ENCODE measurements at regions not wholly inside any gene's neighbourhood (a gene's known extent, or its start where the extent isn't known, plus 50 kb on each side); places are given as distances from the start of the nearest gene placed in this dataset.
"Not testable (repeated sequence)": the region's sequence is repeated elsewhere in the genome, so short reads cannot be mapped to it uniquely, and the experiment has no call there.

GRCh38 chrY:7806592-7807515 lies 895.3 kb upstream of the AMELY start:
- DNase-seq (ENCODE audit: low spot score): no peak

GRCh38 chrY:7805624-7806023 lies 894.1 kb upstream of the AMELY start:
- DNase-seq (ENCODE audit: low spot score): no peak

- DNase-seq (ENCODE audit: low spot score): no peak
These were observed 892.2 kb upstream of the AMELY start for GRCh38 chrY:7803737-7804136.

GRCh38 chrY:7796128-7796527 lies 884.6 kb upstream of the AMELY start:
- DNase-seq (ENCODE audit: low spot score): no peak

GRCh38 chrY:7794441-7794840 lies 882.9 kb upstream of the AMELY start:
- no peak for DNase-seq (ENCODE audit: low spot score)

- no peak for DNase-seq (ENCODE audit: low spot score)
These were observed 882.4 kb upstream of the AMELY start for GRCh38 chrY:7793989-7794388.

GRCh38 chrY:7792431-7792830 lies 880.9 kb upstream of the AMELY start:
- no peak for DNase-seq (ENCODE audit: low spot score)

GRCh38 chrY:7781501-7781900 lies 869.9 kb upstream of the AMELY start:
- no peak for DNase-seq (ENCODE audit: low spot score)

- DNase-seq (ENCODE audit: low spot score): not testable (repeated sequence)
These were observed 863.9 kb upstream of the AMELY start for GRCh38 chrY:7775436-7775835.

GRCh38 chrY:7771771-7772170 lies 860.2 kb upstream of the AMELY start:
- DNase-seq (ENCODE audit: low spot score): no peak

GRCh38 chrY:7769790-7770375 lies 858.3 kb upstream of the AMELY start:
- DNase-seq (ENCODE audit: low spot score): no peak

- no peak for DNase-seq (ENCODE audit: low spot score)
These were observed 857.3 kb upstream of the AMELY start for GRCh38 chrY:7768901-7769300.

GRCh38 chrY:7753711-7754110 lies 842.2 kb upstream of the AMELY start:
- no peak for DNase-seq (ENCODE audit: low spot score)

- no peak for DNase-seq (ENCODE audit: low spot score)
These were observed 835.2 kb upstream of the AMELY start for GRCh38 chrY:7746781-7747180.

- DNase-seq (ENCODE audit: low spot score): no peak
These were observed 834.0 kb upstream of the AMELY start for GRCh38 chrY:7745581-7745901.

- DNase-seq (ENCODE audit: low spot score): no peak
These were observed 833.4 kb upstream of the AMELY start for GRCh38 chrY:7744691-7745580.

GRCh38 chrY:7736847-7737365 lies 825.4 kb upstream of the AMELY start:
- no peak for DNase-seq (ENCODE audit: low spot score)

GRCh38 chrY:7731651-7732050 lies 820.1 kb upstream of the AMELY start:
- DNase-seq (ENCODE audit: low spot score): no peak

GRCh38 chrY:7730664-7731063 lies 819.1 kb upstream of the AMELY start:
- no peak for DNase-seq (ENCODE audit: low spot score)

GRCh38 chrY:7730071-7730470 lies 818.5 kb upstream of the AMELY start:
- DNase-seq (ENCODE audit: low spot score): no peak

- DNase-seq (ENCODE audit: low spot score): no peak
These were observed 817.9 kb upstream of the AMELY start for GRCh38 chrY:7729318-7730011.

GRCh38 chrY:7728935-7729317 lies 817.4 kb upstream of the AMELY start:
- no peak for DNase-seq (ENCODE audit: low spot score)

Measured in germinal center (tissue), 1 donor.